SK-N-SH (cell line): ENCODE measurements at regions not wholly inside any gene's neighbourhood (a gene's known extent, or its start where the extent isn't known, plus 50 kb on each side); places are given as distances from the start of the nearest gene placed in this dataset.
A peak's percentile ranks its signal among the peaks of the same experiment; 100 is the strongest.
"Not testable (repeated sequence)": the region's sequence is repeated elsewhere in the genome, so short reads cannot be mapped to it uniquely, and the experiment has no call there.

Experiments
- CTCF ChIA-PET: fragments of 300-600, 350-600 bp; formaldehyde crosslinking; extraction: SDS; loops from one replicate; lab custom pipeline; 2021; lab: Yijun Ruan, JAX
- POLR2A ChIA-PET: fragments of 350-600 bp; sonication (Branson Sonifier 250); formaldehyde crosslinking; extraction: SDS; loops from one replicate; lab custom pipeline; 2020; ENCODE audit warnings: antibody characterized with exemption, inconsistent platforms; lab: Yijun Ruan, JAX
- DNase-seq: peaks from one replicate; pipeline ENCODE4 v3.0.0; 2012
- H2AFZ ChIP-seq: fragments of 200-600 bp; sonication (generic); 2 replicates; pipeline ENCODE4 v1.8.1; 2016; ENCODE audit warnings: antibody characterized with exemption, mild to moderate bottlenecking, low read depth
- H3F3A ChIP-seq: fragments of 200-600 bp; sonication (generic); replicated peaks from 2 replicates; pipeline ENCODE3; 2016; ENCODE audit warnings: antibody characterized with exemption, mild to moderate bottlenecking; ENCODE audit not compliant: insufficient read depth
- H3K27ac ChIP-seq, 2 experiments: fragments of 200-500 bp in 1 of 2; fragments of 200-600 bp in 1 of 2; sonication (Bioruptor generic) in 1 of 2; sonication (generic), shearing (Covaris generic) in 1 of 2; 2 replicates each; pipeline versions ENCODE4 v1.5.1 to v1.6.1; 2014 to 2016; ENCODE audit warnings: low read depth in 2 of 2, inconsistent platforms in 1 of 2, low read length in 1 of 2, mild to moderate bottlenecking in 1 of 2, mixed read lengths in 1 of 2
- H3K27me3 ChIP-seq: fragments of 200-600 bp; sonication (generic), shearing (Covaris generic); 2 replicates; pipeline ENCODE4 v1.6.1; 2016; ENCODE audit warnings: mixed run types; ENCODE audit not compliant: insufficient read depth
- H3K36me3 ChIP-seq, 2 experiments: fragments of 200-500 bp in 1 of 2; fragments of 200-600 bp in 1 of 2; sonication (Bioruptor generic) in 1 of 2; sonication (generic) in 1 of 2; replicated peaks in 1 of 2; 2 replicates each; pipeline versions ENCODE3 to v1.5.1; 2014 to 2016; ENCODE audit warnings: low read length in 1 of 2, mild to moderate bottlenecking in 1 of 2; ENCODE audit not compliant: insufficient read depth in 2 of 2, control insufficient read depth in 1 of 2
- H3K4me1 ChIP-seq, 2 experiments: fragments of 200-500 bp in 1 of 2; fragments of 200-600 bp in 1 of 2; sonication (Bioruptor generic) in 1 of 2; sonication (generic), shearing (Covaris generic) in 1 of 2; 2 replicates each; pipeline versions ENCODE4 v1.5.1 to v1.6.1; 2014 to 2016; ENCODE audit warnings: low read depth in 1 of 2, low read length in 1 of 2, mixed run types in 1 of 2; ENCODE audit not compliant: insufficient read depth in 2 of 2, control insufficient read depth in 1 of 2
- H3K4me2 ChIP-seq: fragments of 200-600 bp; sonication (generic), shearing (Covaris generic); 2 replicates; pipeline ENCODE4 v1.6.1; 2017; ENCODE audit warnings: mixed run types
- H3K4me3 ChIP-seq, 2 experiments: fragments of 200-500 bp in 1 of 2; fragments of 200-600 bp in 1 of 2; sonication (Bioruptor generic) in 1 of 2; sonication (generic), shearing (Covaris generic) in 1 of 2; 2 replicates each; pipeline versions ENCODE4 v1.5.1 to v1.8.1; 2014 to 2016; ENCODE audit warnings: low read depth in 2 of 2, inconsistent platforms in 1 of 2, low read length in 1 of 2, mild to moderate bottlenecking in 1 of 2, mixed read lengths in 1 of 2, moderate library complexity in 1 of 2
- H3K79me2 ChIP-seq: fragments of 200-600 bp; sonication (generic); 2 replicates; pipeline ENCODE4 v1.8.1; 2017; ENCODE audit warnings: mild to moderate bottlenecking; ENCODE audit not compliant: insufficient read depth
- H3K9ac ChIP-seq: fragments of 200-600 bp; sonication (generic); 2 replicates; pipeline ENCODE4 v1.6.1; 2017; ENCODE audit warnings: mixed run types
- H3K9me2 ChIP-seq: fragments of 200-600 bp; sonication (generic); 2 replicates; pipeline ENCODE4 v1.6.1; 2017; ENCODE audit warnings: mixed run types
- H3K9me3 ChIP-seq: fragments of 200-600 bp; sonication (generic); 2 replicates; pipeline ENCODE4 v1.6.1; 2017; ENCODE audit warnings: mixed run types, mild to moderate bottlenecking, moderate library complexity
- H4K20me1 ChIP-seq: fragments of 200-600 bp; sonication (generic); 2 replicates; pipeline ENCODE4 v1.6.1; 2017; ENCODE audit warnings: mild to moderate bottlenecking, mixed run types; ENCODE audit not compliant: insufficient read depth
- FOXM1 ChIP-seq: IDR thresholded peaks from 2 replicates; pipeline ENCODE4 v1.4.0; 2012; ENCODE audit warnings: low read depth, mild to moderate bottlenecking
- GABPA ChIP-seq: IDR thresholded peaks from 2 replicates; pipeline ENCODE4 v1.4.0; 2012; ENCODE audit warnings: low read depth, mild to moderate bottlenecking
- GATA2 ChIP-seq: sonication (generic); formaldehyde crosslinking; IDR thresholded peaks from 2 replicates; pipeline ENCODE4 v1.5.0; 2020; ENCODE audit warnings: mild to moderate bottlenecking, missing genetic modification reagents
- JUND ChIP-seq: IDR thresholded peaks from 2 replicates; pipeline ENCODE4 v1.4.0; 2012
- MEF2A ChIP-seq: IDR thresholded peaks from 2 replicates; pipeline ENCODE4 v1.4.0; 2012; ENCODE audit warnings: low read depth, borderline replicate concordance
- MXI1 ChIP-seq: IDR thresholded peaks from 2 replicates; pipeline ENCODE4 v1.6.1; 2012; ENCODE audit warnings: mild to moderate bottlenecking, low read depth, low read length, improper control_type of control experiment
- NFIC ChIP-seq: IDR thresholded peaks from 2 replicates; pipeline ENCODE4 v1.4.0; 2012; ENCODE audit warnings: borderline replicate concordance
- POLR2AphosphoS5 ChIP-seq: IDR thresholded peaks from 2 replicates; pipeline ENCODE4 v1.6.1; 2012; ENCODE audit warnings: low read depth, low read length
- RXRA ChIP-seq: IDR thresholded peaks from 2 replicates; pipeline ENCODE4 v1.4.0; 2012; ENCODE audit warnings: low read depth, mild to moderate bottlenecking, borderline replicate concordance
- TCF12 ChIP-seq: IDR thresholded peaks from 2 replicates; pipeline ENCODE4 v1.4.0; 2012
- TEAD4 ChIP-seq: IDR thresholded peaks from 2 replicates; pipeline ENCODE4 v1.4.0; 2012; ENCODE audit warnings: mild to moderate bottlenecking, borderline replicate concordance; ENCODE audit not compliant: insufficient read depth
- YY1 ChIP-seq: IDR thresholded peaks from 2 replicates; pipeline ENCODE4 v1.4.0; 2012; ENCODE audit warnings: low read depth, mild to moderate bottlenecking
- WGBS: methylation state at CpG from one replicate; pipeline ENCODE4 v1.1.6; 2017; ENCODE audit warnings: low lambda C conversion rate; 5-methylcytosine and 5-hydroxymethylcytosine counted together
- TF ChIP-seq, protein P1 (sequence below): fragments of 200-600 bp; sonication (generic); IDR thresholded peaks from 2 replicates; pipeline ENCODE4 v1.6.1; 2017; ENCODE audit warnings: antibody characterized with exemption, mild to moderate bottlenecking, moderate library complexity
- TF ChIP-seq, protein P2 (sequence below): fragments of 150-350 bp; IDR thresholded peaks from 2 replicates; pipeline ENCODE4 v1.6.1; 2017; ENCODE audit warnings: antibody characterized with exemption, low read length, low read depth, borderline replicate concordance
- TF ChIP-seq, protein P3 (sequence below): fragments of 150-350 bp; IDR thresholded peaks from 2 replicates; pipeline ENCODE4 v1.6.1; 2016; ENCODE audit warnings: mild to moderate bottlenecking, low read depth, low read length
- TF ChIP-seq, protein P4 (sequence below): IDR thresholded peaks from 2 replicates; pipeline ENCODE4 v1.6.1; 2012; ENCODE audit warnings: mild to moderate bottlenecking, low read depth, low read length, moderate library complexity

DNA sequence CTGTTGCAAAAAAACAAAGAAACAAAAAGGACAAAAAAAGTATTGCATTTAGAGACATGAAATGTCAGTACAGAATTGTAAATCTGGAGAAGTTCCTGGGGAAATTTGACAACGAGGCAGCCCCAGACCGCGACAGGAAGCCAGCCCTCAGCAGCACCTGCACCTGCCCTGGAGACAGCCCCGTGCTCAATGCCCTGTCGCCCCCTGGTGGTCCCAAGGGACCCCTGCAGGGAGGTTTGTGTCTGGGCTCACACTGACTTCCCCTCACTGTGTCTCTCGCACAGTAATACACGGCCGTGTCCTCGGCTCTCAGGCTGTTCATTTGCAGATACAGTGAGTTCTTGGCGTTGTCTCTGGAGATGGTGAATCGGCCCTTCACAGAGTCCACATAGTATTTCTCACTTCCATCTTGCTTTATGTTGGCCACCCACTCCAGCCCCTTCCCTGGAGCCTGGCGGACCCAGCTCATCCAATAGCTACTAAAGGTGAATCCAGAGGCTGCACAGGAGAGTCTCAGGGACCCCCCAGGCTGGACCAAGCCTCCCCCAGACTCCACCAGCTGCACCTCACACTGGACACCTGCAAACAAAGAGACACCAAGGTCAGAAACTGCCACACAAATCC, 535.6 kb downstream of the TMEM121 start:
- H3K79me2 ChIP-seq, H4K20me1 ChIP-seq, H3K4me3 ChIP-seq, H3K9me3 ChIP-seq, H3K9me2 ChIP-seq, H3K4me2 ChIP-seq, H3K27ac ChIP-seq, H3K36me3 ChIP-seq, POLR2A ChIA-PET, H3F3A ChIP-seq, H3K27me3 ChIP-seq, H3K9ac ChIP-seq, H3K4me1 ChIP-seq, H2AFZ ChIP-seq: not testable (repeated sequence)
- WGBS, result 4% methylated on average over 10 of the region's 12 CpGs
- CTCF ChIA-PET, result interaction anchor here (0.6 to 1.3 kb wide), 8 partner anchors 10 to 449 kb away, joined by 3 to 6 read pairs (median 3); no protein-coding TSS in a partner anchor
- DNase-seq, result peak; percentile 9
- TF ChIP-seq, protein P1, sequence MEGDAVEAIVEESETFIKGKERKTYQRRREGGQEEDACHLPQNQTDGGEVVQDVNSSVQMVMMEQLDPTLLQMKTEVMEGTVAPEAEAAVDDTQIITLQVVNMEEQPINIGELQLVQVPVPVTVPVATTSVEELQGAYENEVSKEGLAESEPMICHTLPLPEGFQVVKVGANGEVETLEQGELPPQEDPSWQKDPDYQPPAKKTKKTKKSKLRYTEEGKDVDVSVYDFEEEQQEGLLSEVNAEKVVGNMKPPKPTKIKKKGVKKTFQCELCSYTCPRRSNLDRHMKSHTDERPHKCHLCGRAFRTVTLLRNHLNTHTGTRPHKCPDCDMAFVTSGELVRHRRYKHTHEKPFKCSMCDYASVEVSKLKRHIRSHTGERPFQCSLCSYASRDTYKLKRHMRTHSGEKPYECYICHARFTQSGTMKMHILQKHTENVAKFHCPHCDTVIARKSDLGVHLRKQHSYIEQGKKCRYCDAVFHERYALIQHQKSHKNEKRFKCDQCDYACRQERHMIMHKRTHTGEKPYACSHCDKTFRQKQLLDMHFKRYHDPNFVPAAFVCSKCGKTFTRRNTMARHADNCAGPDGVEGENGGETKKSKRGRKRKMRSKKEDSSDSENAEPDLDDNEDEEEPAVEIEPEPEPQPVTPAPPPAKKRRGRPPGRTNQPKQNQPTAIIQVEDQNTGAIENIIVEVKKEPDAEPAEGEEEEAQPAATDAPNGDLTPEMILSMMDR, result peak; percentile 49

DNA sequence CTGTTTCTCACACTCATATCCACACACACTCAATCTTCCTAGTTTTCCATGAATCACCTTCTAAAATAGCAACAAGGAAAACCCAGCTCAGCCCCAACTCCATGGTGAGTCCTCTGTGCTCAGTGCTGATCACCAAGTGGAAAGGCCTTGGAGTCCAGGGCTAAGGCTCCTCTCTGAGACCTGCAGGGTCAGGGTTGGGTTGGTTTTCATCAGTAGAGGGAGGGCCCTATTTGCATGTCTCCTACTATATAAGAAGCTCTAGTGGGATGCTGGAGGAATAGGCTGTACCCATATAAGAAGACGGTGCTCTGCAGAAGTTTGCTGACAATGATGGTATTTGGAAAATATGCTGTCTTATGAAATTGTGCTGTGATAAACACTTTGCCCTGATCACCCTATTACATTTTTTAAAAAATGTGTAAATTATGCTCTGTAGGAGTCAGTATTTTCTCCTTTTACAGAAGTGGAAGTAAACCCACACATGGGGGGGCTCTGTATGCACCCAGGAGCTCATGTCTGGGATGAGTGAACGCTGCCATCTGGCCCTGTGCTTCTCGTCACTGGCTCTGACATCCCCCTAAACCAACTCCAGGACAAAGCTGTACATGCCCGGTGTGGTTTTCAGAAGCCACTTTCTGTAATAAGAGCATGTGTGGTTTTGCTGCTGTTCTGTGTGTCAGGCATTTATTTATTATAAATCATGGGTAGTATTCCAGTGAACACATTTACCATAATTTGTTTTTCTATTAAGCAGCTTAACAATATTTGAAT, 536.3 kb downstream of the TMEM121 start:
- no peaks in the 10 kb centered on the region for H3F3A ChIP-seq
- H3K27me3 ChIP-seq, result no peaks in the 10 kb centered on the region; the same call in 1 of the 2 replicates
- CTCF ChIA-PET, result interaction anchor here (1.0 to 1.3 kb wide), 4 partner anchors 8 to 88 kb away, joined by 3 to 6 read pairs (median 3); no protein-coding TSS in a partner anchor
- H3K9me3 ChIP-seq, result no peaks in the 10 kb centered on the region
- POLR2A ChIA-PET, result no interaction called here
- no peaks in the 10 kb centered on the region for H4K20me1 ChIP-seq
- H3K36me3 ChIP-seq, result no peaks in the 10 kb centered on the region
- no peaks in the 10 kb centered on the region for H3K4me1 ChIP-seq
- no peak overlapping the region for H3K27ac ChIP-seq
- H3K9me2 ChIP-seq, result no peaks in the 10 kb centered on the region
- 6% methylated on average over 4 of the region's 4 CpGs for WGBS
- no peak overlapping the region for H2AFZ ChIP-seq
- DNase-seq, result no peak
- no peaks in the 10 kb centered on the region for H3K79me2 ChIP-seq
- H3K9ac ChIP-seq, result no peak overlapping the region
- H3K4me3 ChIP-seq, result no peak overlapping the region
- H3K4me2 ChIP-seq, result no peak overlapping the region
- no peak for TF ChIP-seq MXI1
- TF ChIP-seq FOXM1, result no peak
- TF ChIP-seq YY1, result no peak
- no peak for TF ChIP-seq JUND
- TF ChIP-seq TEAD4, result no peak
- no peak for TF ChIP-seq GABPA
- no peak for TF ChIP-seq TCF12
- TF ChIP-seq, protein P2, sequence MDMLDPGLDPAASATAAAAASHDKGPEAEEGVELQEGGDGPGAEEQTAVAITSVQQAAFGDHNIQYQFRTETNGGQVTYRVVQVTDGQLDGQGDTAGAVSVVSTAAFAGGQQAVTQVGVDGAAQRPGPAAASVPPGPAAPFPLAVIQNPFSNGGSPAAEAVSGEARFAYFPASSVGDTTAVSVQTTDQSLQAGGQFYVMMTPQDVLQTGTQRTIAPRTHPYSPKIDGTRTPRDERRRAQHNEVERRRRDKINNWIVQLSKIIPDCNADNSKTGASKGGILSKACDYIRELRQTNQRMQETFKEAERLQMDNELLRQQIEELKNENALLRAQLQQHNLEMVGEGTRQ, result no peak
- TF ChIP-seq, protein P1, result no peak
- TF ChIP-seq MEF2A, result no peak
- TF ChIP-seq, protein P3, sequence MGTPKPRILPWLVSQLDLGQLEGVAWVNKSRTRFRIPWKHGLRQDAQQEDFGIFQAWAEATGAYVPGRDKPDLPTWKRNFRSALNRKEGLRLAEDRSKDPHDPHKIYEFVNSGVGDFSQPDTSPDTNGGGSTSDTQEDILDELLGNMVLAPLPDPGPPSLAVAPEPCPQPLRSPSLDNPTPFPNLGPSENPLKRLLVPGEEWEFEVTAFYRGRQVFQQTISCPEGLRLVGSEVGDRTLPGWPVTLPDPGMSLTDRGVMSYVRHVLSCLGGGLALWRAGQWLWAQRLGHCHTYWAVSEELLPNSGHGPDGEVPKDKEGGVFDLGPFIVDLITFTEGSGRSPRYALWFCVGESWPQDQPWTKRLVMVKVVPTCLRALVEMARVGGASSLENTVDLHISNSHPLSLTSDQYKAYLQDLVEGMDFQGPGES, result no peak
- TF ChIP-seq NFIC, result no peak
- TF ChIP-seq, protein P4, sequence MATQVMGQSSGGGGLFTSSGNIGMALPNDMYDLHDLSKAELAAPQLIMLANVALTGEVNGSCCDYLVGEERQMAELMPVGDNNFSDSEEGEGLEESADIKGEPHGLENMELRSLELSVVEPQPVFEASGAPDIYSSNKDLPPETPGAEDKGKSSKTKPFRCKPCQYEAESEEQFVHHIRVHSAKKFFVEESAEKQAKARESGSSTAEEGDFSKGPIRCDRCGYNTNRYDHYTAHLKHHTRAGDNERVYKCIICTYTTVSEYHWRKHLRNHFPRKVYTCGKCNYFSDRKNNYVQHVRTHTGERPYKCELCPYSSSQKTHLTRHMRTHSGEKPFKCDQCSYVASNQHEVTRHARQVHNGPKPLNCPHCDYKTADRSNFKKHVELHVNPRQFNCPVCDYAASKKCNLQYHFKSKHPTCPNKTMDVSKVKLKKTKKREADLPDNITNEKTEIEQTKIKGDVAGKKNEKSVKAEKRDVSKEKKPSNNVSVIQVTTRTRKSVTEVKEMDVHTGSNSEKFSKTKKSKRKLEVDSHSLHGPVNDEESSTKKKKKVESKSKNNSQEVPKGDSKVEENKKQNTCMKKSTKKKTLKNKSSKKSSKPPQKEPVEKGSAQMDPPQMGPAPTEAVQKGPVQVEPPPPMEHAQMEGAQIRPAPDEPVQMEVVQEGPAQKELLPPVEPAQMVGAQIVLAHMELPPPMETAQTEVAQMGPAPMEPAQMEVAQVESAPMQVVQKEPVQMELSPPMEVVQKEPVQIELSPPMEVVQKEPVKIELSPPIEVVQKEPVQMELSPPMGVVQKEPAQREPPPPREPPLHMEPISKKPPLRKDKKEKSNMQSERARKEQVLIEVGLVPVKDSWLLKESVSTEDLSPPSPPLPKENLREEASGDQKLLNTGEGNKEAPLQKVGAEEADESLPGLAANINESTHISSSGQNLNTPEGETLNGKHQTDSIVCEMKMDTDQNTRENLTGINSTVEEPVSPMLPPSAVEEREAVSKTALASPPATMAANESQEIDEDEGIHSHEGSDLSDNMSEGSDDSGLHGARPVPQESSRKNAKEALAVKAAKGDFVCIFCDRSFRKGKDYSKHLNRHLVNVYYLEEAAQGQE, result no peak
- no peak for TF ChIP-seq GATA2 (CRISPR knock-in tag)
- TF ChIP-seq RXRA, result no peak
- no peak for TF ChIP-seq POLR2AphosphoS5
